ENCODE measurements at regions not wholly inside any gene's neighbourhood (a gene's known extent, or its start where the extent isn't known, plus 50 kb on each side); places are given as distances from the start of the nearest gene placed in this dataset.

GRCh38 chr2:192314800-192315481 lies 120.2 kb upstream of the TMEFF2 start:
- no peak for TF ChIP-seq ZNF366 (tag by site-specific recombination; conservative IDR thresholded peaks at IDR 0.05)
- TF ChIP-seq, protein P1, sequence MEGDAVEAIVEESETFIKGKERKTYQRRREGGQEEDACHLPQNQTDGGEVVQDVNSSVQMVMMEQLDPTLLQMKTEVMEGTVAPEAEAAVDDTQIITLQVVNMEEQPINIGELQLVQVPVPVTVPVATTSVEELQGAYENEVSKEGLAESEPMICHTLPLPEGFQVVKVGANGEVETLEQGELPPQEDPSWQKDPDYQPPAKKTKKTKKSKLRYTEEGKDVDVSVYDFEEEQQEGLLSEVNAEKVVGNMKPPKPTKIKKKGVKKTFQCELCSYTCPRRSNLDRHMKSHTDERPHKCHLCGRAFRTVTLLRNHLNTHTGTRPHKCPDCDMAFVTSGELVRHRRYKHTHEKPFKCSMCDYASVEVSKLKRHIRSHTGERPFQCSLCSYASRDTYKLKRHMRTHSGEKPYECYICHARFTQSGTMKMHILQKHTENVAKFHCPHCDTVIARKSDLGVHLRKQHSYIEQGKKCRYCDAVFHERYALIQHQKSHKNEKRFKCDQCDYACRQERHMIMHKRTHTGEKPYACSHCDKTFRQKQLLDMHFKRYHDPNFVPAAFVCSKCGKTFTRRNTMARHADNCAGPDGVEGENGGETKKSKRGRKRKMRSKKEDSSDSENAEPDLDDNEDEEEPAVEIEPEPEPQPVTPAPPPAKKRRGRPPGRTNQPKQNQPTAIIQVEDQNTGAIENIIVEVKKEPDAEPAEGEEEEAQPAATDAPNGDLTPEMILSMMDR (tag by site-specific recombination; IDR thresholded peaks at IDR 0.05): no peak
- no peak for TF ChIP-seq HOXA7 (CRISPR knock-in tag; IDR thresholded peaks at IDR 0.05; ENCODE audit: borderline replicate concordance)
- no peak for TF ChIP-seq ZBTB7A (tag by site-specific recombination; IDR thresholded peaks at IDR 0.05; ENCODE audit: low read depth)
- TF ChIP-seq ZNF654 (tag by site-specific recombination; IDR thresholded peaks at IDR 0.05; ENCODE audit: low read depth): no peak
- no peak for TF ChIP-seq ZNF274 (IDR thresholded peaks at IDR 0.05; ENCODE audit: low read length)
- no peak for TF ChIP-seq ZNF274 (tag by site-specific recombination; IDR thresholded peaks at IDR 0.05; ENCODE audit: borderline replicate concordance)
- TF ChIP-seq ZNF416 (tag by site-specific recombination; IDR thresholded peaks at IDR 0.05): no peak
- no peak for TF ChIP-seq ZNF701 (tag by site-specific recombination; IDR thresholded peaks at IDR 0.05)
- no peak for TF ChIP-seq SETDB1 (IDR thresholded peaks at IDR 0.05; ENCODE audit: insufficient read length, low read length)
- TF ChIP-seq ZNF292 (tag by site-specific recombination; IDR thresholded peaks at IDR 0.05; ENCODE audit: borderline replicate concordance, low read depth): no peak
